HEK293 (cell line): ENCODE measurements at regions not wholly inside any gene's neighbourhood (a gene's known extent, or its start where the extent isn't known, plus 50 kb on each side); places are given as distances from the start of the nearest gene placed in this dataset.

ENCODE experiments used
- CTCF ChIA-PET: fragments of 350-600 bp; formaldehyde crosslinking; extraction: SDS; loops from one replicate; lab custom pipeline; 2021; ENCODE audit warnings: antibody characterized with exemption; lab: Yijun Ruan, JAX
- POLR2A ChIA-PET: fragments of 300-600 bp; formaldehyde crosslinking; extraction: SDS; loops from one replicate; lab custom pipeline; 2020; ENCODE audit warnings: antibody characterized with exemption, inconsistent platforms; lab: Yijun Ruan, JAX
- H3K27ac ChIP-seq: fragments of 200-500 bp; sonication (Bioruptor generic); 2 replicates; pipeline ENCODE4 v1.5.1; 2014; ENCODE audit warnings: low read depth, low read length, control low read depth, inconsistent platforms; ENCODE audit errors: extremely low read depth
- H3K36me3 ChIP-seq, 2 experiments: fragments of 200-500 bp in 1 of 2; sonication (Bioruptor generic) in 1 of 2; 1 replicate in 1 of 2; 2 replicates in 1 of 2; pipeline ENCODE4 v1.5.1; 2014 to 2017; ENCODE audit warnings: inconsistent platforms in 2 of 2, low read length in 2 of 2; ENCODE audit not compliant: control insufficient read depth in 2 of 2, insufficient read depth in 1 of 2
- H3K4me1 ChIP-seq: fragments of 200-500 bp; sonication (Bioruptor generic); 2 replicates; pipeline ENCODE4 v1.5.1; 2014; ENCODE audit warnings: mild to moderate bottlenecking, low read length, inconsistent platforms; ENCODE audit not compliant: control insufficient read depth, insufficient read depth
- H3K4me3 ChIP-seq: 2 replicates; pipeline ENCODE4 v1.5.1; 2011; ENCODE audit warnings: low read depth, mild to moderate bottlenecking, control low read depth, low read length, moderate library complexity
- H3K9me3 ChIP-seq: fragments of 200-500 bp; sonication (Bioruptor generic); 2 replicates; pipeline ENCODE4 v1.5.1; 2014; ENCODE audit warnings: low read depth, low read length, inconsistent platforms; ENCODE audit not compliant: control insufficient read depth, insufficient read depth
- BCL11B ChIP-seq: fragments of 450-650 bp; formaldehyde crosslinking; IDR thresholded peaks from 2 replicates; pipeline ENCODE4 v1.5.1; 2016; ENCODE audit warnings: low read depth, missing biosample characterization, missing genetic modification characterization
- SALL2 ChIP-seq: fragments of 450-650 bp; formaldehyde crosslinking; IDR thresholded peaks from 2 replicates; pipeline ENCODE4 v1.5.0; 2017; ENCODE audit warnings: missing biosample characterization, mild to moderate bottlenecking, missing genetic modification characterization, borderline replicate concordance
- SCRT2 ChIP-seq: fragments of 450-650 bp; formaldehyde crosslinking; IDR thresholded peaks from 2 replicates; pipeline ENCODE4 v1.5.1; 2016; ENCODE audit warnings: missing biosample characterization, missing genetic modification characterization
- SETDB1 ChIP-seq: IDR thresholded peaks from one replicate; pipeline ENCODE4 v1.6.1; 2017; ENCODE audit warnings: mild to moderate bottlenecking, low read length, moderate library complexity, mixed read lengths; ENCODE audit not compliant: insufficient read length
- ZBTB11 ChIP-seq: fragments of 450-650 bp; formaldehyde crosslinking; conservative IDR thresholded peaks from 2 replicates; pipeline ENCODE4 v1.5.1; 2016; ENCODE audit warnings: low read depth, missing biosample characterization, missing genetic modification characterization
- ZBTB7A ChIP-seq: fragments of 450-650 bp; formaldehyde crosslinking; IDR thresholded peaks from 2 replicates; pipeline ENCODE4 v1.5.1; 2016; ENCODE audit warnings: low read depth, missing biosample characterization, missing genetic modification characterization
- ZFHX2 ChIP-seq: fragments of 450-650 bp; formaldehyde crosslinking; conservative IDR thresholded peaks from 2 replicates; pipeline ENCODE4 v1.5.1; 2016; ENCODE audit warnings: missing biosample characterization, missing genetic modification characterization
- ZIC2 ChIP-seq: fragments of 450-650 bp; formaldehyde crosslinking; IDR thresholded peaks from 2 replicates; pipeline ENCODE4 v1.5.1; 2016; ENCODE audit warnings: missing biosample characterization, missing genetic modification characterization
- ZNF175 ChIP-seq: fragments of 450-650 bp; formaldehyde crosslinking; IDR thresholded peaks from 2 replicates; pipeline ENCODE4 v1.5.1; 2016; ENCODE audit warnings: missing biosample characterization, missing genetic modification characterization
- ZNF19 ChIP-seq: fragments of 450-650 bp; formaldehyde crosslinking; IDR thresholded peaks from 2 replicates; pipeline ENCODE4; 2016; ENCODE audit warnings: missing biosample characterization, missing genetic modification characterization, low read depth
- ZNF223 ChIP-seq: fragments of 450-650 bp; formaldehyde crosslinking; IDR thresholded peaks from 2 replicates; pipeline ENCODE4 v1.5.1; 2016; ENCODE audit warnings: missing biosample characterization, missing genetic modification characterization
- ZNF239 ChIP-seq: fragments of 450-650 bp; formaldehyde crosslinking; IDR thresholded peaks from 2 replicates; pipeline ENCODE4 v1.5.1; 2016; ENCODE audit warnings: missing biosample characterization, missing genetic modification characterization
- ZNF398 ChIP-seq: fragments of 450-650 bp; formaldehyde crosslinking; IDR thresholded peaks from 2 replicates; pipeline ENCODE4 v1.5.1; 2017; ENCODE audit warnings: missing biosample characterization, missing genetic modification characterization
- ZNF404 ChIP-seq: fragments of 450-650 bp; formaldehyde crosslinking; IDR thresholded peaks from 2 replicates; pipeline ENCODE4 v1.5.1; 2017; ENCODE audit warnings: missing biosample characterization, missing genetic modification characterization
- ZNF423 ChIP-seq: fragments of 450-650 bp; formaldehyde crosslinking; IDR thresholded peaks from 2 replicates; pipeline ENCODE4 v1.5.1; 2016; ENCODE audit warnings: missing biosample characterization, missing genetic modification characterization
- ZNF433 ChIP-seq: fragments of 450-650 bp; formaldehyde crosslinking; IDR thresholded peaks from 2 replicates; pipeline ENCODE4 v1.5.1; 2016; ENCODE audit warnings: missing biosample characterization, missing genetic modification characterization, low read depth
- ZNF548 ChIP-seq: fragments of 450-650 bp; formaldehyde crosslinking; IDR thresholded peaks from 2 replicates; pipeline ENCODE4 v1.5.1; 2016; ENCODE audit warnings: missing biosample characterization, missing genetic modification characterization
- ZNF624 ChIP-seq: fragments of 450-650 bp; formaldehyde crosslinking; IDR thresholded peaks from 2 replicates; pipeline ENCODE4 v1.5.1; 2017; ENCODE audit warnings: missing biosample characterization, missing genetic modification characterization
- ZNF677 ChIP-seq: fragments of 450-650 bp; IDR thresholded peaks from 2 replicates; pipeline ENCODE4 v1.5.0; 2018; ENCODE audit warnings: missing biosample characterization, mild to moderate bottlenecking, missing genetic modification characterization, moderate library complexity
- ZNF707 ChIP-seq: fragments of 450-650 bp; formaldehyde crosslinking; IDR thresholded peaks from 2 replicates; pipeline ENCODE4 v1.5.1; 2016; ENCODE audit warnings: missing biosample characterization, missing genetic modification characterization
- ZNF768 ChIP-seq: fragments of 450-650 bp; formaldehyde crosslinking; IDR thresholded peaks from 2 replicates; pipeline ENCODE4 v1.5.1; 2018; ENCODE audit warnings: missing biosample characterization, mild to moderate bottlenecking, missing genetic modification characterization
- ZNF776 ChIP-seq: fragments of 450-650 bp; formaldehyde crosslinking; IDR thresholded peaks from 2 replicates; pipeline ENCODE4 v1.5.0; 2017; ENCODE audit warnings: missing biosample characterization, missing genetic modification characterization, borderline replicate concordance
- ZNF777 ChIP-seq: fragments of 450-650 bp; formaldehyde crosslinking; IDR thresholded peaks from 2 replicates; pipeline ENCODE4 v1.5.1; 2017; ENCODE audit warnings: missing biosample characterization, missing genetic modification characterization, borderline replicate concordance
- ZNF792 ChIP-seq: fragments of 450-650 bp; formaldehyde crosslinking; IDR thresholded peaks from 2 replicates; pipeline ENCODE4 v1.5.1; 2016; ENCODE audit warnings: missing biosample characterization, missing genetic modification characterization
- TF ChIP-seq, protein P1 (sequence below): fragments of 450-650 bp; formaldehyde crosslinking; IDR thresholded peaks from 2 replicates; pipeline ENCODE4 v1.5.1; 2016; ENCODE audit warnings: missing biosample characterization, missing genetic modification characterization

- TF ChIP-seq, protein P1, sequence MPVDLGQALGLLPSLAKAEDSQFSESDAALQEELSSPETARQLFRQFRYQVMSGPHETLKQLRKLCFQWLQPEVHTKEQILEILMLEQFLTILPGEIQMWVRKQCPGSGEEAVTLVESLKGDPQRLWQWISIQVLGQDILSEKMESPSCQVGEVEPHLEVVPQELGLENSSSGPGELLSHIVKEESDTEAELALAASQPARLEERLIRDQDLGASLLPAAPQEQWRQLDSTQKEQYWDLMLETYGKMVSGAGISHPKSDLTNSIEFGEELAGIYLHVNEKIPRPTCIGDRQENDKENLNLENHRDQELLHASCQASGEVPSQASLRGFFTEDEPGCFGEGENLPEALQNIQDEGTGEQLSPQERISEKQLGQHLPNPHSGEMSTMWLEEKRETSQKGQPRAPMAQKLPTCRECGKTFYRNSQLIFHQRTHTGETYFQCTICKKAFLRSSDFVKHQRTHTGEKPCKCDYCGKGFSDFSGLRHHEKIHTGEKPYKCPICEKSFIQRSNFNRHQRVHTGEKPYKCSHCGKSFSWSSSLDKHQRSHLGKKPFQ (tag by site-specific recombination): no peak
- TF ChIP-seq ZBTB11 (tag by site-specific recombination) (no peak), ZNF624 (tag by site-specific recombination) (no peak)
- TF ChIP-seq, all 188 proteins: peak for 0
Measured at GRCh38 chr6:164861967-164862366, 447.4 kb downstream of the C6orf118 start (continued).

GRCh38 chr6:164859816-164860215, 449.6 kb downstream of the C6orf118 start:
- TF ChIP-seq ZNF239 (tag by site-specific recombination) (no peak), ZNF792 (tag by site-specific recombination) (no peak), ZNF777 (tag by site-specific recombination) (no peak), ZBTB7A (no peak), ZNF548 (no peak), SALL2 (tag by site-specific recombination) (no peak), ZNF677 (tag by site-specific recombination) (no peak), ZNF423 (tag by site-specific recombination) (no peak), ZNF175 (tag by site-specific recombination) (no peak), ZFHX2 (tag by site-specific recombination) (no peak), SETDB1 (no peak)
- CTCF ChIA-PET: no interaction called here
- no peaks in the 10 kb centered on the region for H3K4me1 ChIP-seq
- POLR2A ChIA-PET: no interaction called here
- H3K27ac ChIP-seq: no peak overlapping the region
- no peak overlapping the region for H3K4me3 ChIP-seq
- no peaks in the 10 kb centered on the region for H3K9me3 ChIP-seq
- no peaks in the 10 kb centered on the region for H3K36me3 ChIP-seq

DNA sequence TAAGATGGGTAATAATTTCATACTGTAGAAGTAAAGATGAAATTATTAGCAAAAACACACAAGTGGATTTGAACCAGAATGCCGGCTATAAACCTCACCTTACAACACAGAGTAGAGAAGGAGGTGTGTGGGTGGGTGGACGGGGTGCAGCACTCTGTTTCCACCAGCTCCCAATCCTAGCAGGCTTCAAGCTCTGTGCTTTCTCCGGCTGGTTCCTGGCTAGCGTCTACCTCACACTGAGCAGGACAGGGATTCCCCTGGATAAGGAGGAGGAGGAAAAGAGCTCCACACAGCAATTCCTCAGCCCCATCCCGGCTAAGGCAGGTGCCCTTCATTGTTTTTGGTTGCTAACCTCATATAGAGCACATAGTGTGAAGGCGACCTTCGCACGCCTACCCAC, 453.3 kb downstream of the C6orf118 start:
- TF ChIP-seq ZNF776 (tag by site-specific recombination) (no peak), ZNF223 (tag by site-specific recombination) (no peak), ZNF404 (tag by site-specific recombination) (no peak), ZNF398 (tag by site-specific recombination) (no peak), ZNF768 (tag by site-specific recombination) (no peak), ZNF433 (no peak), ZNF239 (tag by site-specific recombination) (no peak), ZNF707 (tag by site-specific recombination) (no peak), ZIC2 (tag by site-specific recombination) (no peak), ZNF19 (tag by site-specific recombination) (no peak), ZBTB11 (tag by site-specific recombination) (no peak), BCL11B (tag by site-specific recombination) (no peak), SCRT2 (tag by site-specific recombination) (no peak)
- no peaks in the 10 kb centered on the region; the same call in 1 of the 2 replicates for H3K9me3 ChIP-seq
- no peaks in the 10 kb centered on the region for H3K4me1 ChIP-seq
- no peak overlapping the region for H3K27ac ChIP-seq
- H3K4me3 ChIP-seq: no peak overlapping the region
- CTCF ChIA-PET: no interaction called here
- POLR2A ChIA-PET: no interaction called here
- H3K36me3 ChIP-seq: no peaks in the 10 kb centered on the region
